ENCODE measurements at regions not wholly inside any gene's neighbourhood (a gene's known extent, or its start where the extent isn't known, plus 50 kb on each side); places are given as distances from the start of the nearest gene placed in this dataset.
"Not testable (repeated sequence)": the region's sequence is repeated elsewhere in the genome, so short reads cannot be mapped to it uniquely, and the experiment has no call there.

- not testable (repeated sequence) for DNase-seq
Observed at GRCh38 chr15:95637234-95637633, 693.3 kb upstream of the NR2F2 start.

DNA sequence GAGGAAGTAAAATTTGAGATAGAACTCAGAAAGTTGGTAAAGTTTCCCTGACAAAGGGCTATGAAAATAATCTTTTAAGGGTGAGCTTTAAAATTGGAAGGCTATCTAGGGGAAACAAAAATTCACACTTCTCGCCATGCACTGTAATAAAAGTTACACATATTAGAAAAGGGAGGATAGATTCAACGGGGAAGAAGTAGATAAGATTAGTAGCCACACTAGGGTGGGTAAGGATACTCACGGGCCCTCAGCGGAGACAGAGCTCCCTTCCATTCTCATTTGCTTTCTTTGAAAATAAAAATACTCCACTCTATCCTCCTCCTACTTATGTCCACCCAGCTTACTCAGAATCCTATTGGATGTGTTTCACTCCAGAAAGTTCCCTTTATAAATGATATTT is 691.3 kb upstream of the NR2F2 start:
- DNase-seq = no peak

DNA sequence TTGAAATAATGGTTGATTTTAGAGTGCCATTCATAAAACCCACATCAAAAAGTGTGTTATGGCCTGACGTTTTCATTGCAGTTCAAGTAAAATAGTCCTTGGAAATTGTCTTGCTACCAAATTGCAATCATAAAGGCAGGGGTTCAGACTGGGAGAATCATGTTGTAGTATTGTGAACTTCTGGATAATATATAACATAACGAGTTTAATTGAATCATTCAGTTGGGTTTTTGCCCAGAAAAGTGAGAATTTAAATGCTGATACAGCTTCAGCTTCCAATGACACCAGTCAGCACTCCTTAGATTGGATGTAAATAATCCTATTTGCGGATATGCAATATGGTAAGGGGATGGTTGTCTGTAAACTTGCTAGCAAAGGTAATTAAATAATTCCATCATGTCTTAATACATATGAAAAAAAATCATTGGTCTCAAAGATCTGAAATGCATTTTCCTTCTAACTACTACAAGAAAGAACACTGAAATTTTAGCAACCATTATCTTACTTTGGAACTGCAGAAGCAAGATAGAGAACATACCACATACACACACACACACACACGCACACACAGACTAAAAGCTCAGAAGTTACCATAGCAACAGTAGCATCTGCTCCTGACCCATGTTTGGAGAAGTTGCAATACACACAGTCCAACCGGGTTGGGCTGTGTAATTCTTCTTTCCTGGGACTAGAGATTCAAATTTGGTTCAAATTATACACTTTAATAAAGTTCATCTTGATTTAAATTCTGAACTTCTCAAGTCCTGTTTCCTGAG is 686.2 kb upstream of the NR2F2 start:
- no peak for DNase-seq

DNA sequence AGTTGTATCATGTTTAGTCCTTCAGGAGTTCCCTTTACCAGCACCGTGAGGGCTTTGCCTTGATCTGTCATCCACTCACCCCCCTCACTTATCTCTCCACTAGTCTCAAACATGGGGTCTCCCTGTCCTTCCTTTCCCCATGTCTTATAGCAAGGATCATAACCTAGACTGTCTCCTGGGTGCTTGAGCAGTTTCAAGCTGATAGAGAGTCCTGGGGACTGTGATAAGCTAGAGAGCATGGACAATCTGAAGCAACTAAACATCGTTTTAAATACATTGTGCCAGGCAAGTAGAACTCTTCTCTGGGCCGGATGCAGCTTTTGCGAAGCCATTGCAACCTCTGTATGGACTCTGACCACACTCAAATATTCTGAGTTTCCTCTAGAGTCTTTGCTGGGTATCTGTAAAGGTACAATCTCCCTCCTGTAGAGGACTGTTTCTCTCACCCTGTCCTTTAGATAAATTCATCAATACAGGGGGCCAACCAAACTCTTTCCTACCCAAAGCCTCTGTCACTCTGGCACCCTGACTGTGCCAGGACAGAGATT is 684.6 kb upstream of the NR2F2 start:
- no peak for DNase-seq

DNA sequence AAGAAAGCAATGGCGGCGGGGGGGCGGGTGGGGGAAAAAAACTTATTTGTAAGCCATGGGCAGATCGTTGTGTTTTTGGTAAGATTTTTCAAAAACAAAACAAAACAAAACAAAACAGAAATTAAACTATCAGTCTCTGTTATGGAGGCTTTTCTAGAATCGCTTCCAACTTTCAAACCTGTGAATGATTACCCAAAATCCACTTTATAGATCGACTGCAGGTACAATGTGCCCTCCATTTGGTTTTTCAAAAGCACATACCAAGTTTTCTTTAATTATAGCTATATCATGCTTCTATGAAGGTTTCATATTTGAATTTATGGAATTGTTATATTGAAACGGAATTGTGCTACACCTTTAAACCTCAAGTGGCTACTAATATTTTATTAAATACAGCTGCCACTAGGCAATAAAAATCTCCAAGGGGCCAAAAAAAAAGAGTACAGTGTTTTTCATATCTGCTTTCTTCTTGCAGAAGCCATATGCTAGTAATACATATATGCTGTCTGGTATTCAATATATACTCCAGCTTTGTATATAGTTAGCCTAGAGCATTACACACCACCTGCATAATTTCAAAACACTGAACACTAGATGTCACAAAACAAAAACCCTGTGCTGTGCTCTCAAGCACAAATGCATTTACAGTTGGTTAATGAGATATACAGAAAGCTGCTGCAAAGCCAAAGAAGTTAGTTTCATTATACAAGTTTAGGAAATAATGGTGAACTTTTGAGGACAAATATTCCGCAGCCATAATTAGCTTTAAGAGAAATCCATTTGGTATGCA is 683.8 kb upstream of the NR2F2 start:
- DNase-seq = no peak

- no peak for DNase-seq
Observed at GRCh38 chr15:95647531-95648277, 682.8 kb upstream of the NR2F2 start.

DNA sequence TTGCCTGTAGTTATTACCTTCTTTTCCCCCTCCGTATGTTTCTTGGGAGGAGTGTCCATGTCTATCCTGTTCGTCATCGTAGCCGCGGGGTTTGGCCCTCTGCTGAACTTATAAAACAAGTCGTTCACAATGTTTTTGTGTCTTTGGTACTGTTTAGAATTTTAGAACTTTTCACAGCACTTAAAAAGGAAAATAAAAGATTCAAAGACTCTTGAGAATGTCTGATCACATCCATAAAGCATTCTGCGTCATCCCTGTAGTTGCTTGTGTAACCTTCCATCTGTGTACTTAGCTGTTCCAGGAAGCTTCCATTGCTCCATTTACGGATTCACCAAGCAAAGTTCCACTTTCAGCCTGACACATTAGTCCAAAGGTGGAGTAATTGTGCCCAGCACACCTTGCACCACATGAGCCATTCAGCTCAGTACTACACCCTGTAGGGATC is 677.1 kb upstream of the NR2F2 start:
- DNase-seq = no peak

GRCh38 chr15:95655089-95655607 is 675.4 kb upstream of the NR2F2 start:
- no peak for DNase-seq

DNA sequence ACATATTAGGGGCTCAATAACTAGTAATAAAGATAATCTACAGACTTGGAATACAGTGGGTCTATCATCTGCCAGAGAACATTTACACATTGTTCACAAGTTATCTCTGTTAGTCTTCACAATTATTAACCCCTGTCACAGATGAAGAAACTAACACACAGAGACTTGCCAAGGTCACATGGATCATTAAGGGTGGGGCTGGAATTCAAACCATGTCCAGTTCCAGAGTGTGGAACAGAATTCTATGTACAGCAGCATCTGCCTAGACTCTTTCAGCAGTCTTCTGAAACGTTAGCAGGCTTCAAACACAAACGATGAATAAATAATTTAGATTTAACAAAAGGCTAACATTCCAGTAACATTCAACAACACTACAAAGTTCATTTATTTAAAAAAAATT is 673.9 kb upstream of the NR2F2 start:
- DNase-seq = no peak

DNA sequence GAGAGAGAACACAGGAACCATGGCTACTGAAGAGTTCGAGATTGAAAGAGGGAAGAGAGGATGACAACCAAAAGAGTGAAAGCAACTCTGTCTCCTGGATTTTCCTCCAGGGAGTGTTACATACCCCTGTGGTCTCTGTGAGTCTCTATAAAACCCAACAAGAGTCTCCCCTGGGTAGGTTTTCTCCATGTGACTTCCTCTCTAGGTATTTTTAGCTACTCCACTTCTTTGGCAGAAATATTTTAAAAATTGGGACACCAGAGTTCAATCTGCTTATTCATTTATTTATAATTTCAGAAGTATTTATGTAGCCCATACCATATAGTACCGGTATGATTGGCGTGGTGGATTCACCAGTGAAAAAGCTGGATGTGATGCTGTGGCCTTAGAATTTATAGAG is 671.7 kb upstream of the NR2F2 start:
- no peak for DNase-seq

DNA sequence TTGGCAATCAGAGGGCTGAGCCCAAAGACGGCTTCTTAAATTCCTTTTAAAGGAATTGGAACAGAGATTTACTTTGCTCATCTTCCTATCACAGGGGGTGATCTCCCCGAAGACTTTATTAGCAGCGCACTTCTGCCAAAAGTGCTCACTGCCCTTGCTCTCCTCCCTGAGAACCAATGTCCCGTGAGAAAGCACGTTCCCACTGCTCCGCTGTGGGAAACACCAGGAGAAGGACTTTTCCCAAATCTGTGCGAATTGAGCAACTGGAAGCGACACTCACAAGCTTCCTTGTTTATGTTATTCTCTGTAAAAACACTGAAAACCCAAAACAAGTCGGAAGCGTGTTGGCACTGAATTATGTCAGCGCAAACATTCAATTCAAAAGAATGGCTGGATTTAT is 670.8 kb upstream of the NR2F2 start:
- DNase-seq = no peak

DNA sequence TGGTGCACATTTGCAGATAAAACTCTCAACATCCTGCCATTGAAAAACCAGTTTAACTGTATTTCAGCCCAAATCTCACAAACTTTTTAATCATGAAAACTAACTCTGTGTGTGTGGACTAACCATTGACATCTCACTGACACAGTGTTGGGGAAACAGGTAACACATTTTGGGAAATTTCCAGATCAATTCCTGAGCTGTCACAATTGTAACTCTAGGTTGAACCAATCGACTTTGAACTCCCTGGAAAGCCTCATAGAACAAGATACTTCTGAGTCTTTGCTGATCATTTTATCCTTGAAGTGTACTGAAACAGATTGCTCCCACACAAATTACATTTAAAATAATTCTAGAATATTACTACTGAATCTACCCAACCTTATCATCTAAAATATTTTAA is 667.9 kb upstream of the NR2F2 start:
- no peak for DNase-seq

- DNase-seq = no peak
Observed at GRCh38 chr15:95663156-95664100, 667.1 kb upstream of the NR2F2 start.

DNA sequence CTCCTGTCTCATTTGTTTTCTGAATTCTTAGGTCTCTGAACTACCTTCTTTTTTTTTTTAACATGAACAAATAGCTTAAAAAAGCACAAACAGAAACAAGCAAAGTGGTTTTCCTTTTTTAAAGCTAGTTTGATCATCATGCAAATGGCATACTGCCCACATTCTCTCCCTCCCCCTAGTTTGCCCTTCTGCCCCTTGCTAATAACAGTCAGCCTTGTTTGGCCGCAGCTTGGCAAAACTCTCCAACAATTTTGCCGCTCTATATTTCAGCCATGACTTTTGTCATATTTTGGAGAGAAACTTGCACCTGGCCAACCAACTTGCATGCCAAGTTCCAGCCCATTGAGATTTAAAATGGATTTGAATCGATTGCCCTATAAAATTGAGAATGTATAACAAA is 666.0 kb upstream of the NR2F2 start:
- no peak for DNase-seq

GRCh38 chr15:95669146-95669922 is 661.2 kb upstream of the NR2F2 start:
- no peak for DNase-seq

- no peak for DNase-seq
Observed at GRCh38 chr15:95674031-95674430, 656.5 kb upstream of the NR2F2 start.

DNA sequence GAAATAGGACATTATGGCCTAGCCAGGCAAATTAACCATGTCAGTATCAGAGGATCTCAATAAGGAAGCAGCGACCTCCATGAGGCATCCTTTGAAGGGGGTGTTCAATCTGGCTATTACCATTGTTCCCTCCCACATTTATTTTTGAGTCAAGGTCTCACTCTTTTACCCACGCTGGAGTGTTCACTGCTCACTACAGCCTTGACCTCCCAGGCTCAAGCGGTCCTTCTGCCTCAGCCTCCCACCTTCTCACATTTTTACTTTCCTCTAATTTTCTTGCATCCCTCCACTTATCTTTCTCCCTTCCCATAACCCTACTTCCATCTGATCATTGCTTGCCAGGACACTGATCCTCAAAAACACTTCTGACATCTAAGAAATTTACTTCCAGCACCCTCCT is 654.0 kb upstream of the NR2F2 start:
- no peak for DNase-seq

DNA sequence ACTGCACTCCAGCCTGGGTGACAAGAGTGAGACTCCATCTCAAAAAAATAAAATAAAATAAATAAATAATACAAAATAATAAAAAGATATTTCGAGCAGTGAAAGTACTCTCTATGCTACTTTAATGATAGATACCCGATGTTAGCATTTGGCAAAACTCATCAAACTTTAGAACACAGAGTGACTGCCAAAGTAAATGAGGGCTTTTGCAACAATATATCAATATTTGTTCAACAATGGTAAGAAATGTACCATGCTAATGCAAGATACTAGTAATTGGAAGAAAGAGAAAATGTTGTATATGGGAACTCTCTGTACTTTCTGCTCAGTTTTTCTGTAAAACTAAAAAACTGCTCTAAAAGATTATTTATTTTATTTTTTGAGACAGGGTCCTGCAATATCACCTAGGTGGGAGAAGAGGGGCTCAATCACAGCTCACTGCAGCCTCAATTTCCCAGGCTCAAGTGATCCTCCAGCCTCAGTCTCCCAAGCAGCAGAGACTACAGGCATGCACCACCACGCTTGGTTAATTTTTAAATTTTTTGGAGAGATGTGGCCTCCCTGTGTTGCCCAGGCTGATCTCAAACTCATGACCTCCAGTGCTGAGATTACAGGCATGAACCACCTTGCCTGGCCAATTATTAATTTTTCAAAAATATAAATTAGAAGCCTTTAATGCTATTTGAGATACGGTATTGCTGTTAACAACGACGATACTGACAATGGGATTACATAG is 650.5 kb upstream of the NR2F2 start:
- DNase-seq = no peak

GRCh38 chr15:95680728-95681127 is 649.8 kb upstream of the NR2F2 start:
- no peak for DNase-seq

GRCh38 chr15:95681836-95682544 is 648.5 kb upstream of the NR2F2 start:
- no peak for DNase-seq

Measured in stimulated activated CD4-positive, alpha-beta T cell treated with anti-CD3 and anti-CD28 coated beads, Interleukin-4, amount 100 ng/mL, for 4 hours (primary cell).